CD14-positive monocyte (primary cell): ENCODE measurements at regions not wholly inside any gene's neighbourhood (a gene's known extent, or its start where the extent isn't known, plus 50 kb on each side); places are given as distances from the start of the nearest gene placed in this dataset.

ENCODE experiments used
- DNase-seq, 3 donors: peaks; one replicate each; pipeline ENCODE4 v3.0.0-alpha.2; 2011 to 2022
- H2AFZ ChIP-seq: 2 replicates; pipeline ENCODE4 v1.6.0; 2012; ENCODE audit warnings: mild to moderate bottlenecking, low read depth, low read length, inconsistent platforms; ENCODE audit not compliant: insufficient read depth, poor library complexity, severe bottlenecking
- H3K27ac ChIP-seq, 2 donors: 1 replicate in 1 of 2; 2 replicates in 1 of 2; pipeline ENCODE4 v1.5.1; 2012 to 2013; ENCODE audit warnings: low read length in 2 of 2, control low read depth in 1 of 2, inconsistent platforms in 1 of 2, low read depth in 1 of 2, mild to moderate bottlenecking in 1 of 2
- H3K27me3 ChIP-seq, 2 donors: one replicate each; pipeline versions ENCODE4 v1.6.0 to v1.6.1; 2011 to 2013; ENCODE audit warnings: low read length in 2 of 2; ENCODE audit not compliant: control insufficient read depth in 2 of 2, insufficient read depth in 2 of 2
- H3K36me3 ChIP-seq, 2 donors: replicated peaks in 1 of 2; 1 replicate in 1 of 2; 2 replicates in 1 of 2; pipeline versions ENCODE4 v1.5.1 to v1.6.1; 2012 to 2013; ENCODE audit warnings: low read length in 2 of 2, control low read depth in 1 of 2, inconsistent platforms in 1 of 2, mild to moderate bottlenecking in 1 of 2; ENCODE audit not compliant: insufficient read depth in 2 of 2, control insufficient read depth in 1 of 2
- H3K4me1 ChIP-seq, 2 donors: 1 replicate in 1 of 2; 2 replicates in 1 of 2; pipeline versions ENCODE4 v1.5.1 to v1.6.1; 2012 to 2013; ENCODE audit warnings: low read length in 2 of 2, control low read depth in 1 of 2, inconsistent platforms in 1 of 2, mild to moderate bottlenecking in 1 of 2, moderate library complexity in 1 of 2; ENCODE audit not compliant: insufficient read depth in 2 of 2, control insufficient read depth in 1 of 2
- H3K4me2 ChIP-seq: replicated peaks from 2 replicates; pipeline ENCODE3; 2012; ENCODE audit warnings: low read length, moderate library complexity, mild to moderate bottlenecking; ENCODE audit not compliant: poor library complexity, severe bottlenecking; ENCODE audit errors: extremely low read depth
- H3K4me3 ChIP-seq, 3 experiments: fragments of 200-600 bp in 1 of 3; sonication (generic) in 1 of 3; replicated peaks in 1 of 3; 1 replicate in 2 of 3; 2 replicates in 1 of 3; pipeline ENCODE4 v1.5.1; 2011 to 2013; ENCODE audit warnings: low read length in 3 of 3, mild to moderate bottlenecking in 3 of 3, control low read depth in 2 of 3, low read depth in 2 of 3, inconsistent platforms in 1 of 3, moderate library complexity in 1 of 3
- H3K79me2 ChIP-seq: 2 replicates; pipeline ENCODE4 v1.6.0; 2012; ENCODE audit warnings: mild to moderate bottlenecking, control low read depth, inconsistent platforms, low read length, moderate library complexity; ENCODE audit not compliant: insufficient read depth
- H3K9ac ChIP-seq: 2 replicates; pipeline ENCODE4 v1.6.0; 2017; ENCODE audit warnings: low read length, mild to moderate bottlenecking; ENCODE audit not compliant: insufficient read depth, poor library complexity, severe bottlenecking
- H3K9me3 ChIP-seq, 2 donors: replicated peaks in 1 of 2; 1 replicate in 1 of 2; 2 replicates in 1 of 2; pipeline versions ENCODE4 v1.5.1 to v1.6.1; 2012 to 2013; ENCODE audit warnings: low read length in 2 of 2, control low read depth in 1 of 2; ENCODE audit not compliant: control insufficient read depth in 1 of 2, insufficient read depth in 1 of 2
- H4K20me1 ChIP-seq: 2 replicates; pipeline ENCODE4 v1.6.0; 2012; ENCODE audit warnings: mild to moderate bottlenecking, low read length, control low read depth, moderate library complexity; ENCODE audit not compliant: insufficient read depth
- H3K27ac Mint-ChIP-seq, 7 donors: one replicate each; pipeline ENCODE4 v1.8.0; 2020; ENCODE audit warnings: mild to moderate bottlenecking in 7 of 7, mixed read lengths in 7 of 7, moderate library complexity in 6 of 7, inconsistent platforms in 2 of 7
- H3K27me3 Mint-ChIP-seq, 3 donors: one replicate each; pipeline ENCODE4 v1.8.0; 2021 to 2022; ENCODE audit warnings: low read depth in 3 of 3, mild to moderate bottlenecking in 3 of 3, mixed read lengths in 3 of 3, moderate library complexity in 3 of 3, inconsistent platforms in 1 of 3
- H3K36me3 Mint-ChIP-seq, 2 donors: one replicate each; pipeline ENCODE4 v1.8.0; 2020; ENCODE audit warnings: mixed read lengths in 2 of 2, inconsistent platforms in 1 of 2, mild to moderate bottlenecking in 1 of 2
- H3K4me1 Mint-ChIP-seq: one replicate; pipeline ENCODE4 v1.8.0; 2020; ENCODE audit warnings: mild to moderate bottlenecking, mixed read lengths
- H3K4me3 Mint-ChIP-seq, 2 donors: one replicate each; pipeline ENCODE4 v1.8.0; 2020; ENCODE audit warnings: mild to moderate bottlenecking in 2 of 2, mixed read lengths in 2 of 2, moderate library complexity in 1 of 2
- H3K9me3 Mint-ChIP-seq, 7 donors: one replicate each; pipeline ENCODE4 v1.8.0; 2020 to 2022; ENCODE audit warnings: mixed read lengths in 7 of 7, mild to moderate bottlenecking in 6 of 7, moderate library complexity in 6 of 7, inconsistent platforms in 2 of 7
- WGBS: methylation state at CpG from one replicate; pipeline ENCODE4 v1.1.5; 2013; ENCODE audit warnings: missing lambda C conversion rate; ENCODE audit not compliant: insufficient coverage; 5-methylcytosine and 5-hydroxymethylcytosine counted together
- intact Hi-C, 2 donors: fragments of 100-400 bp; cut with micrococcal nuclease; formaldehyde crosslinking; loops; one replicate each; pipeline versions ENCODE4 v1.15.0 to v1.15.1; 2023
- TF ChIP-seq, protein P1 (sequence below): fragments of 200-600 bp; IDR thresholded peaks from one replicate; pipeline ENCODE4 v1.8.0; 2022; ENCODE audit warnings: antibody characterized with exemption, mild to moderate bottlenecking

DNA sequence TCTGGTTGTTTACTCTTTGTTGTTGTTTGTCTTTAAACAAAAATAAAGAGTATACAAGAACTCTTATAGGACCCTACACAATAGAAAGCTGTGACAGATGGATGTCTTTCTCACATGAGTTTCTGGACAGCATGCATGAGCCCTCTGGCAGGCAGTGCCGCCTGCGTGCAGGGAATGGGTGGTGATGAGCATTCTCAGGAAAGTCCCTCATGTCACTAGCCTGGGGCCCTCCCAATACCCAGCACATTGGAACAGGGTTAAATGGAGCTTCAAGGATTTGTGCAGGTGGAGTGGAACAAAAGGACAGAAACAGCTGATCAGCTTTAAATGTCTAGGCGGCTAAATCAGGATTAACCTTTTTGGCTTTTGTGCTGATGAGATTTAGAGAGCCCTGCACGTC lies 181.0 kb upstream of the CD180 start:
- H3K4me3 Mint-ChIP-seq: no peak overlapping the region
- peaks cover 0 to 3% (median 0%) of the 10 kb centered on the region in 7 donors for H3K9me3 Mint-ChIP-seq

DNA sequence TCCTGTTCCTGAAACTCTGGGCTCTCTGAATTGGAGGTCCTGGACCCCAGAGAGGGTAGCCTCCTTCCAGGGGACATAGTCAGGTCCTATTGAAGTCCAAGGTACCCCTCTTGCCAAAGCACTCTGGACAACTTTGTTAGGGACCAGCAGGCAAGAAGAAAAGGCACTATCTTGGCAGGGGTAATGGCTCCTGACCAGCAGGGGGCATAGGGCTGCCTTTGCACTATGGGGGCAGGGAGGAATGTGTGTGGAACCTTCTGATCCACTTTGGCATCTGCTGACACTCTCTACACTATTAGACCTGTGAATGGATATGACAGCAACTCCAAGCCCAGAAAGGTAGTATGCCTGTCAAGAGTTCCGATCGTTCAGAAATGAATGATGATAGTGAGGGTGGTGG lies 179.0 kb upstream of the CD180 start:
- Histone ChIP-seq H3K4me1 (no peaks in the 10 kb centered on the region), H3K9ac (no peak overlapping the region), H3K4me2 (no peak overlapping the region), H3K36me3 (no peaks in the 10 kb centered on the region), H3K4me3 (no peak overlapping the region), H3K27ac (no peak overlapping the region), H3K27me3 (no peaks in the 10 kb centered on the region), H3K9me3 (no peaks in the 10 kb centered on the region), H3K79me2 (no peaks in the 10 kb centered on the region), H4K20me1 (no peaks in the 10 kb centered on the region), H2AFZ (no peak overlapping the region)
- WGBS: no CpG with 5 or more reads among the region's 2 CpGs
- no peaks in the 10 kb centered on the region for H3K36me3 Mint-ChIP-seq
- H3K9me3 Mint-ChIP-seq: peaks cover 0 to 3% (median 0%) of the 10 kb centered on the region in 7 donors
- intact Hi-C loops: no loop called here
- H3K4me3 Mint-ChIP-seq: no peak overlapping the region
- no peak for DNase-seq
- H3K4me1 Mint-ChIP-seq: no peaks in the 10 kb centered on the region
- H3K27ac Mint-ChIP-seq: no peak overlapping the region
- peaks cover 0 to 2% (median 0%) of the 10 kb centered on the region in 3 donors for H3K27me3 Mint-ChIP-seq
- TF ChIP-seq, protein P1, sequence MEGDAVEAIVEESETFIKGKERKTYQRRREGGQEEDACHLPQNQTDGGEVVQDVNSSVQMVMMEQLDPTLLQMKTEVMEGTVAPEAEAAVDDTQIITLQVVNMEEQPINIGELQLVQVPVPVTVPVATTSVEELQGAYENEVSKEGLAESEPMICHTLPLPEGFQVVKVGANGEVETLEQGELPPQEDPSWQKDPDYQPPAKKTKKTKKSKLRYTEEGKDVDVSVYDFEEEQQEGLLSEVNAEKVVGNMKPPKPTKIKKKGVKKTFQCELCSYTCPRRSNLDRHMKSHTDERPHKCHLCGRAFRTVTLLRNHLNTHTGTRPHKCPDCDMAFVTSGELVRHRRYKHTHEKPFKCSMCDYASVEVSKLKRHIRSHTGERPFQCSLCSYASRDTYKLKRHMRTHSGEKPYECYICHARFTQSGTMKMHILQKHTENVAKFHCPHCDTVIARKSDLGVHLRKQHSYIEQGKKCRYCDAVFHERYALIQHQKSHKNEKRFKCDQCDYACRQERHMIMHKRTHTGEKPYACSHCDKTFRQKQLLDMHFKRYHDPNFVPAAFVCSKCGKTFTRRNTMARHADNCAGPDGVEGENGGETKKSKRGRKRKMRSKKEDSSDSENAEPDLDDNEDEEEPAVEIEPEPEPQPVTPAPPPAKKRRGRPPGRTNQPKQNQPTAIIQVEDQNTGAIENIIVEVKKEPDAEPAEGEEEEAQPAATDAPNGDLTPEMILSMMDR: no peak

More for the DNA sequence above, 181.0 kb upstream of the CD180 start:
- no peaks in the 10 kb centered on the region for H3K36me3 Mint-ChIP-seq
- no peak overlapping the region for H3K9ac ChIP-seq
- TF ChIP-seq, protein P1: no peak
- intact Hi-C loops: no loop called here
- no peaks in the 10 kb centered on the region for H3K4me1 Mint-ChIP-seq
- DNase-seq: no peak
- no peak overlapping the region for H3K4me2 ChIP-seq
- no peaks in the 10 kb centered on the region for H3K4me1 ChIP-seq
- no peak overlapping the region for H3K4me3 ChIP-seq
- no peak overlapping the region for H2AFZ ChIP-seq
- H3K27ac ChIP-seq: no peak overlapping the region
- H3K27me3 ChIP-seq: no peaks in the 10 kb centered on the region
- H3K36me3 ChIP-seq: no peaks in the 10 kb centered on the region
- no peak overlapping the region for H3K27ac Mint-ChIP-seq
- no peaks in the 10 kb centered on the region for H4K20me1 ChIP-seq
- H3K9me3 ChIP-seq: no peaks in the 10 kb centered on the region
- H3K79me2 ChIP-seq: no peaks in the 10 kb centered on the region
- peaks cover 0 to 2% (median 0%) of the 10 kb centered on the region in 3 donors for H3K27me3 Mint-ChIP-seq
- 100% methylated on average over 1 of the region's 4 CpGs for WGBS
